Stimulated activated CD4-positive, alpha-beta T cell treated with anti-CD3 and anti-CD28 coated beads, Interleukin-15, amount 100 ng/mL, for 48 hours (primary cell): ENCODE measurements at regions not wholly inside any gene's neighbourhood (a gene's known extent, or its start where the extent isn't known, plus 50 kb on each side); places are given as distances from the start of the nearest gene placed in this dataset.
"Not testable (repeated sequence)": the region's sequence is repeated elsewhere in the genome, so short reads cannot be mapped to it uniquely, and the experiment has no call there.

ENCODE experiments used
- DNase-seq, 2 donors: peaks; one replicate each; pipeline ENCODE4 v3.0.0-alpha.2; 2020; ENCODE audit warnings: low read depth in 2 of 2

DNA sequence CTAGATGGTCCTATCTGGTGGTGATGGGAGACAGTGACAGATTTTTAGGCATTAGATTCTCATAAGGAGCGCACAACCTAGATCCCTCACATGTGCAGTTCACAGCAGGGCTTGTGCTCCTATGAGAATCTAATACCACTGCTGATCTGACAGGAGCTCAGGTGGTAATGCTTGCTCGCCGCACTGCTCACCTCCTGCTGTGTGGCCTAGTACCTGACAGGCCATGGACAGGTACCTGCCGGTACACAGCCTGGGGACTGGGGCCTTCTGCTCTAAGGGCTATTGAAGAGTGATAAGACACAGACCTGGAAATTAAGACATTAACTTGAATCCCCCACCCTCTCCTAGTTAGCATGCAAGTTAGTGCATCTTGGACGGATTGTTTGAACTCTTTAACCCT, 64.4 kb downstream of the KLRB1 start:
- DNase-seq = not testable (repeated sequence)

GRCh38 chr12:9542827-9543226, 64.9 kb downstream of the KLRB1 start:
- not testable (repeated sequence) for DNase-seq

- DNase-seq = not testable (repeated sequence)
Observed at GRCh38 chr12:9515925-9516324, 91.8 kb downstream of the KLRB1 start.

DNA sequence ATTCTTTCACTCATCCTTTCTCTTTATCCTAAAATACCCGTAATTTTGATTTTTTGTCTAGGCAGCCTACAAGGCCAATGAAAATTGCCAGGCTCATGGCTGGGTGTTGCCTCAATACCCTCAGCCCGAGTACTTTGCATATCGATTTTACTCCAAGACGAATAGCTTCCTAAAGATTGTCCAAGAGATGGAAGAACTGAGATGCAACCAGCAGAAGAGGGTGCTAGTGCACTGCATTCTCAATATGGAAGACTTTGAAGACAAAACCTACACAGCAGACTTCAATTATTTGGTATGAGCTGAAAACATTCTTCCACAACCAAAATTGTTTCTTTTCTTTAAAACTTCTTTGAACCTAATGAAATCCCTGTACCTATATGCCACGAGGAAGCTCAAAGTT, 95.0 kb downstream of the KLRB1 start:
- DNase-seq = not testable (repeated sequence)

DNA sequence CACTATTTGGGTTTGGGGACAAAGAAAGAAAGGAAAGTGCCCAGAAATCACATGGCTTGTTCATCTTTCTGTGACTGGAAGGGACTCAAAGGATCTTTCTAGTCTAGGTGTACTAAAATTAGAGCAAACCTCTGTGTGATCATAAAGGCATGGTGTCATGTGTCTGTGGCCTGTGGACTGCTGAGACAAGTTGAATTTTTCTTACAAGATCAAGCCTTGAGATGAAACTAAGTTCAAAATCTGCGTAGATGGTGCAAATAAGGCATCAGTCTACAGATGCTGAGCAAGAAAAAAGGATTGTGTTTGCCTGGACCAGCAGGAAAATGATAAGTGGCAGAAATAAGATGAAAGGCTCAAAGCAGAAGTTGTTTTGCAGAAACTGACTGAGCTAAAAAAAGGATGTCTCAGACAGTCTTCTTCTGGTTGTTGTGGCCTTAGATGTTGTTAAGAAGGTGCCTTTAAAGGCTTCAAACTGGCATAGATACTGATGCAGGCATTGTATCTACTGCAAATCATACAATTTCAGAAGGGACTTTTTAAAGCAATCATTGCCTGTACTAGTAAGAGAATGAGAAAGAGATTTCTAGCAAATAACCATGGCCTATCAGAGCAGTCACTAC, 97.2 kb downstream of the KLRB1 start:
- DNase-seq = not testable (repeated sequence)

GRCh38 chr12:9509464-9510161, 98.1 kb downstream of the KLRB1 start:
- no peak for DNase-seq

DNA sequence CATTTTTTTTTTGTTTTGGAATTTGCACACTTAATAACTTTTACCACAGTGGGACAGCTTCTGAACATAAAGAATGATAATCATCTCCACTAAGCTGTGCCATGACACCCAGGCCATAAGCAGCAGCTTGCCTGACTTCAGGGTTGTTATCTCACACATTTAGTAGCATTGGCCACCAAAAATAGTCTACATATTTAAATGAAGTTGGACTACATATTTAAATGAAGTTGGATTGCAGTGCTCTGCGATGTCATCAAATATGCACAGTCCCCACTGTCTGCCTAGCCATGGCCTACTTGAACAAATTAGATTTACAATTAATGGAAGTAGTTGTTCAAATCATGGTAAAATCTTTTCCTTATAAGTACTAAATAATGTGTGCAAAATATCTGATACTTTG, 101.0 kb downstream of the KLRB1 start:
- DNase-seq = no peak

DNA sequence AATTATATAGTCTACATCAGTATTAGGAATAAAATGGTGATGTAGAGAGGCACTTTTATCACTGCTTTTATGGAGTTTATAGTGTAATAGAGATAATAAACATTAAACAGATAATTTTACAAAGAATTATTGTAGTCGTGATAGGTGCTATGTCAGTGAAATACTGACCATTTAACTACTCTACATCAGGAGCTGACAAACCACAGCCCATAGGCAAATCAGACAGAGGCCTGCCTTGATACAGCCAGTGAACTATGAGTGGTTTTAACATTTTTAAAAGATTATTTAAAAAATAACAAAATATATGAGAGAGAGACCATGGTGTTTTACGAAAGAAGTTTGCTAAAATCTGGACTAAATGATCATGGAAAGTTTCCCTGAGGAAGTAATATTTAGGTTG, 104.3 kb downstream of the KLRB1 start:
- not testable (repeated sequence) for DNase-seq

GRCh38 chr12:9502845-9503244, 104.9 kb downstream of the KLRB1 start:
- not testable (repeated sequence) for DNase-seq

DNA sequence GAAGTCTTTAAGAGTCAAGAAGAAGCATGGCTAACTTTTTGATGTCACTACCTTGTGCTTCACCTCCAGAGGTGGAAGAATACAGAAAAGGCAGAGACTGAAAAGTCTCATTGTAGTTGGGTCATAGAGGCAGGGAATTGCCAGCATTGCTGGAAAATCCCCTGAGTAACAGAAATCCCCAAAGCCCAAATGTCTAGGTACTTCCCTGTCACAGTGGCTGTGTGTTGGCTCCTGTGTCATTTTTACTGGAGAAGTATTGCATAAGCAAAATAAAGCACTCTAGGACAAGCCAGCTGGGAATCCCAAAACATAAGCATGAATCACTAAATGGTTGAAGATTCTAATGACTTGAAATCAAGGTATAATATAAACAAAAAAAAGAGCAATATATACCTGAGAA, 114.4 kb downstream of the KLRB1 start:
- not testable (repeated sequence) for DNase-seq

- not testable (repeated sequence) for DNase-seq
Observed at GRCh38 chr12:9481289-9481688, 126.4 kb downstream of the KLRB1 start.

- DNase-seq = not testable (repeated sequence)
Observed at GRCh38 chr12:9474197-9474596, 133.5 kb downstream of the KLRB1 start.

DNA sequence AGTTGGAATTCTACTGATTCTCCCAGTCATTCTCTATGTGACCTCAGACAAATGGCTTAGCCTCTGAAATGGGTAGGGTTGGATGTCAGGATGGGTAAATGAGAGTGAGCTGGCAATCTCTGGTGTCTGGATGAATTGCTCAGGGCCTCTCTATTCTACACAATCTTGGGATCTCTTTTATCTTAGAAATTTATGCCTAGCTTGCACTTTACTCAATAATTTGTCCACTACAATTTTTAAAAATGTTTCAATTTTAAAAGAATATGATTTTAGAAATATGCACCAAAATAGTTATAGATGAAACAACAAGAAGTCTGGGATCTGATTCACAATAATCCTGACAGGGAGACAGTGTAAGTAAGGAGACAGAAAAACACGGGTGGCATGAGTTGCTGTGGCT, 134.1 kb downstream of the KLRB1 start:
- DNase-seq = not testable (repeated sequence)

- not testable (repeated sequence) for DNase-seq
Observed at GRCh38 chr12:9471501-9471900, 136.2 kb downstream of the KLRB1 start.

DNA sequence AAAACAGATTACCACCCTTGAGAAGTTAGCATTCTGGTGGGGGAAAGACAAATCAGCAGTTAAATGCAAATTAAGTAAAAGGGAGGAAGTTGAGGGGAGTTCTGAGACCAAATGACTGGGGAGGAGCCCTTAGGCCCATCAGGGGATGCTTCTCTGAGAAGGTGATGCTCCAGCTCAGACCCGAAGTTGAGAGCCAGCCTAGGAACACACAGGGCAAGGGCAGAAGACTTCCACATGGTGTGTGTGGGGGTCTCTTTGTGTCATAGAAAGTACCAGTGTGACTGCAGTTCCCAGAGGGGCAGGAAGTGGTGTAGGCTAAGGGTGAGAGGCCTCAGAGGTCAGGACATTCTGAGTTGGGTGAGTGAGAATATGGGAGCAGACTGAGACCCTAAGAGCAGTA, 137.3 kb downstream of the KLRB1 start:
- not testable (repeated sequence) for DNase-seq

GRCh38 chr12:9469956-9470355, 137.8 kb downstream of the KLRB1 start:
- DNase-seq = not testable (repeated sequence)

DNA sequence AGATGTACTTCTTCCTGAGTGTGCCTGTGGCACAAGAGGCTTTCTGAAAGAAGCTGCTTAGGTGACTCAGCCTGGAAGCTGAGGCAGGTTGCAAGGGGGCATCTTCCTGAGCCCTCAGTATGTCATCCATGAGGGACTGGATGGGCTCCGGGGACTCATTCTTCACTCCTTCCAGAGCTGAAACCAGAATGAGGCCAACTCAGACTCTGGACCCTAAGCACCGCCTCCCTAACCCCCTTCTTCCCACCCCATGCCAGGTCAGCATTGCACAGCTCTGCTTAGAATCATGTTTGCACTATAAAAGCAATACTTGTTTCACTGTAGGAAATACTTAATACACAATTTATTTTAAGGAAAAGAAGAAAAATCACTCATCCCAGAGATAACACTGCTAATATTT, 138.3 kb downstream of the KLRB1 start:
- not testable (repeated sequence) for DNase-seq

GRCh38 chr12:9468998-9469397, 138.7 kb downstream of the KLRB1 start:
- not testable (repeated sequence) for DNase-seq

DNA sequence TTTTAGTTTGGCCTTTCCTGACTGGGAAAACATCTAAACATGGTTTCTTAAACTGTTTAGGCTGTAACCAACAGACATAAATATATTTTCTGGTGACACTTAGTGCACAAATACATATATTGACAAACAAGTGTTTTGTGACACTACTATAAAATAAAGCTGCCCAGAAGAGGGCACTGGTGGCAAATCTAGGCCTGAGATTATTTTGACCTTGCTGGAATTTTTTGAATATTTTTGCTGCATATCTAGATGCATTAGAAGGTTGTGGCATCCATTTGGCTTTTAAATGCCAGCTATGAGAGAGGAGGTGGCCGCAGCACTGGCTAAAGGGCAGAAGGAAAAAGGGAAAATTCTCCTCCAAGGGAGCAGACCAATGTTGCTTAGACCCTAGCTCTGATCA, 139.6 kb downstream of the KLRB1 start:
- DNase-seq = not testable (repeated sequence)

- no peak for DNase-seq
Observed at GRCh38 chr12:9464408-9464807, 143.3 kb downstream of the KLRB1 start.

DNA sequence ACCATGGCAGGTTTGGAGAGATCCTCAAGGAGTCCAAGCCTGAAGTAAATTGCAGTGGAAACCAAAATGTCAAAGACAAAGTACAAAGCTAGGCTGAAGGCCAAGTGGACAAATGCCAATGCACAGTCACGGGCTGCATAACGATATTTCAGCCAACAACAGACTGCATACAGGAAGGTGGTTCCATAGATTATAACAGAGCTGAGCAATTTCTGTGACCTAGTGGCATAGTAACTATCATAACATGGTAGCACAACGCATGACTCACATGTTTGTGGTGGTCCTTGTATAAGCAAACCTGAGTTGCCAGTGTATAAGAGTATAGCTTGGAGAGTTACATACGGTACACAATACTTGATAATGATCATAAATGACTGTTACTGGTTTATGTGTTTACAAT, 152.2 kb downstream of the KLRB1 start:
- not testable (repeated sequence) for DNase-seq

DNA sequence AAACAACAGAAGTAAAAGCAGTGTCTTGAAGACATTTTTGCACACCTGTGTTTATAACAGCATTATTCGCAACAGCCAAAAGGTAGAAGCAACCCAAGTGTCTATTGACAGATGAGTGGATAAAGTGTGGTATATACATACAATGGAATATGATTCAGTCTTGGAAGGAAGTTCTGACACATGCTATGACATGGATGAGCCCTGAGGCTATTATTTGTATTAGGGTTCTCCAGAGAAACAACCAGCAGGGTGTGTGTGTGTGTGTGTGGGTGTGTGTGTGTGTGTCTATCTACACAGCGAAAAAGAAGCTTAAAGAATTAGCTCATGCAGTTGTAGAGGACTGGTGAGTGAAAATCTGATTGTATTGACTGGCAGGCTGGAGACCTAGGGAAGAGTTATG, 153.7 kb downstream of the KLRB1 start:
- not testable (repeated sequence) for DNase-seq

DNA sequence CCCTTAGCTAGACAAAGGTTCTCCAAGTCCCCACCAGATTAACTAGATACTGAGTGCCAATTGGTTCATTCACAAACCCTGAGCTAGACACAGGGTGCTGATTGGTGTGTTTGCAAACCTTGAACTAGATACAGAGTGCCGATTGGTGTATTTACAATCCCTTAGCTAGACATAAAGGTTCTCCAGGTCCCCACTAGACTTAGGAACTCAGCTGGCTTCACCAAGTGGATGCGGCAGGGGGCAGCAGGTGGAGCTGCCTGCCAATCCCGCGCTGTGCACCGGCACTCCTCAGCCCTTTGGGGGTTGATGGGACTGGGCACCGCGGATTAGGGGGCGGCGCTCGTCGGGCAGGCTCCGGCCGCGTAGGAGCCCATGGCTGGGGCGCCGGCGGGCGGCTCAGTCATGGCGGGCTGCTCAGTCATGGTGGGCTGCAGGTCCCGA, 157.6 kb downstream of the KLRB1 start:
- DNase-seq = not testable (repeated sequence)
